ENCODE measurements at regions not wholly inside any gene's neighbourhood (a gene's known extent, or its start where the extent isn't known, plus 50 kb on each side); places are given as distances from the start of the nearest gene placed in this dataset.
A peak's percentile ranks its signal among the peaks of the same experiment; 100 is the strongest.

GRCh38 chr12:124481772-124482566, 85.4 kb downstream of the NCOR2 start:
- Histone ChIP-seq H3K4me1 (ENCODE audit: low read depth) (peaks cover 8% of the 10 kb centered on the region), H3K9me3 (no peaks in the 10 kb centered on the region), H3K4me3 (no peak overlapping the region), H3K36me3 (ENCODE audit: low read depth) (no peaks in the 10 kb centered on the region)
- intact Hi-C loops (cut with DNase I, micrococcal nuclease), result no loop called here
- DNase-seq (peak in 1 of 3 donors; percentile 58), ATAC-seq (no peak)
- TF ChIP-seq CTCF (IDR thresholded peaks at IDR 0.05), result no peak

- Histone ChIP-seq H3K4me3 (no peak overlapping the region), H3K9me3 (no peaks in the 10 kb centered on the region), H3K4me1 (ENCODE audit: low read depth) (peaks cover 8% of the 10 kb centered on the region), H3K36me3 (ENCODE audit: low read depth) (no peaks in the 10 kb centered on the region)
- no peak for TF ChIP-seq CTCF (IDR thresholded peaks at IDR 0.05)
- peak in 1 of 3 donors; percentile 52 for DNase-seq
- ATAC-seq, result no peak
- intact Hi-C loops (cut with DNase I, micrococcal nuclease), result no loop called here
These were observed 86.1 kb downstream of the NCOR2 start for GRCh38 chr12:124481257-124481750.

GRCh38 chr12:124480469-124481256, 86.7 kb downstream of the NCOR2 start:
- ATAC-seq (peak; percentile 65), DNase-seq (peak; percentile 44 to 75 (median 66))
- no peak for TF ChIP-seq CTCF (IDR thresholded peaks at IDR 0.05)
- intact Hi-C loops (cut with DNase I, micrococcal nuclease), result no loop called here
- H3K36me3 ChIP-seq (ENCODE audit: low read depth), result no peaks in the 10 kb centered on the region
- no peak overlapping the region for H3K4me3 ChIP-seq
- no peaks in the 10 kb centered on the region for H3K9me3 ChIP-seq
- peaks cover 8% of the 10 kb centered on the region for H3K4me1 ChIP-seq (ENCODE audit: low read depth)

- intact Hi-C loops (cut with DNase I, micrococcal nuclease), result no loop called here
- no peak for TF ChIP-seq CTCF (IDR thresholded peaks at IDR 0.05)
- no peaks in the 10 kb centered on the region for H3K9me3 ChIP-seq
These were observed 87.5 kb downstream of the NCOR2 start for GRCh38 chr12:124479680-124480468.

GRCh38 chr12:124478985-124479645, 88.3 kb downstream of the NCOR2 start:
- intact Hi-C loops (cut with DNase I, micrococcal nuclease), result no loop called here
- no peak for TF ChIP-seq CTCF (IDR thresholded peaks at IDR 0.05)
- no peak for ATAC-seq
- Histone ChIP-seq H3K4me1 (ENCODE audit: low read depth) (peaks cover 8% of the 10 kb centered on the region), H3K4me3 (no peak overlapping the region), H3K9me3 (no peaks in the 10 kb centered on the region), H3K36me3 (ENCODE audit: low read depth) (no peaks in the 10 kb centered on the region)
- DNase-seq, result no peak

More at GRCh38 chr12:124479680-124480468, 87.5 kb downstream of the NCOR2 start:
- ATAC-seq, result peak; percentile 50
- Histone ChIP-seq H3K4me3 (no peak overlapping the region), H3K4me1 (ENCODE audit: low read depth) (peaks cover 8% of the 10 kb centered on the region), H3K36me3 (ENCODE audit: low read depth) (no peaks in the 10 kb centered on the region)
- peak in 1 of 3 donors; percentile 59 for DNase-seq
